BJ (cell line): ENCODE measurements at regions not wholly inside any gene's neighbourhood (a gene's known extent, or its start where the extent isn't known, plus 50 kb on each side); places are given as distances from the start of the nearest gene placed in this dataset.

Experiments used
- CTCF ChIA-PET: fragments of 350-600 bp; formaldehyde crosslinking; extraction: SDS; loops from one replicate; lab custom pipeline; 2021; ENCODE audit warnings: antibody characterized with exemption, inconsistent platforms; lab: Yijun Ruan, JAX
- POLR2A ChIA-PET: fragments of 300-600 bp; sonication (Branson Sonifier 250); formaldehyde crosslinking; extraction: SDS; loops from one replicate; lab custom pipeline; 2021; ENCODE audit warnings: antibody characterized with exemption; lab: Charles Lee
- DNase-seq: peaks from one replicate; pipeline ENCODE4 v3.0.0-alpha.2; 2011; ENCODE audit warnings: low read depth
- H3K27me3 ChIP-seq: 2 replicates; pipeline ENCODE4 v1.6.0; 2011; ENCODE audit warnings: low read length; ENCODE audit not compliant: control insufficient read depth, insufficient read depth
- H3K36me3 ChIP-seq: 2 replicates; pipeline ENCODE4 v1.5.1; 2011; ENCODE audit warnings: low read length; ENCODE audit not compliant: control insufficient read depth, insufficient read depth
- H3K4me3 ChIP-seq: 2 replicates; pipeline ENCODE4 v1.5.1; 2011; ENCODE audit warnings: low read depth, mild to moderate bottlenecking, control low read depth, low read length
- TF ChIP-seq, protein P1 (sequence below): IDR thresholded peaks from 2 replicates; pipeline ENCODE4 v1.5.1; 2011; ENCODE audit warnings: low read depth, mild to moderate bottlenecking, control low read depth, inconsistent platforms, low read length, moderate library complexity; ENCODE audit not compliant: insufficient read depth

DNA sequence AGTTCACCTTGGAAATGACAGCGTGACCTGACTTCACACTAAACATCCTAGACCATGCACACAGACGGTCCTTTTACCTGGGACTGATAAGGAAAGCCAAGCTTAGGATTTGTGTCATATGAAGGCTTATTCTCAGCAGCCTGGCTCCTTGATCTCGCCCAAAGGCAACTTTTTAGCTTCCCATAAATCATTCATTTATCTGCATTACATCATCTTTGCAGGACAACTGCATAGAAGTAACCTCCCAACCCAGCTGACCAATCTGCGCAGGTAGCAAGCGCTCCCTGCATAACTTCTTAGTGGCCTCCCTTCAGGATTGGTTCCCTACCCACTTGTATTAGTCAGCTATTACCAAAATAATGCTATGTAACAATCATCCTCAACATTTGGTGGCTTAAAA, 389.9 kb upstream of the PROK2 start:
- no peak for DNase-seq
- CTCF ChIA-PET: interaction anchor here (0.5 kb wide), 1 partner anchor 187 kb away, joined by 4 read pairs; no protein-coding TSS in a partner anchor

DNA sequence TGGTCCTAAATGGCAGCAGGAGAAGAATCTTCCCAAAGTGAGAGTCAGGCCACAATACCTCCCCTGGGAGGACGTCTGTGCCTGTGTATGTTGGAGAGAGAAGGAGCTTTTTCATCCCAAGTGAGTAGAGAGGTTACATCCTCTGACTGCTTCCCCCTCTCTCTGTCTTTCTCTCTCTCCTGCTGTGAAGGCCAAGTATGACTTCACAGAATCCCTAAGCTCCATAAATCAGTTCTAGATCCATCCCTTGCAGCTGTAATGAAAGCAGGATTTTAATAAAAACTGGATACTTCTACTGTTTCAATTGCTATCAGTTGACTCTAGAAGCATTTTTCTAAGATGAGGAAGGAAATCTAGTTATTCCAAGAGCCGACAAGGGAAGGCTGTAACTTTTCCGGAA, 389.1 kb upstream of the PROK2 start:
- ChIA-PET POLR2A (no interaction called here), CTCF (no interaction called here)
- no peak for DNase-seq
- no peaks in the 10 kb centered on the region for H3K36me3 ChIP-seq
- TF ChIP-seq, protein P1, sequence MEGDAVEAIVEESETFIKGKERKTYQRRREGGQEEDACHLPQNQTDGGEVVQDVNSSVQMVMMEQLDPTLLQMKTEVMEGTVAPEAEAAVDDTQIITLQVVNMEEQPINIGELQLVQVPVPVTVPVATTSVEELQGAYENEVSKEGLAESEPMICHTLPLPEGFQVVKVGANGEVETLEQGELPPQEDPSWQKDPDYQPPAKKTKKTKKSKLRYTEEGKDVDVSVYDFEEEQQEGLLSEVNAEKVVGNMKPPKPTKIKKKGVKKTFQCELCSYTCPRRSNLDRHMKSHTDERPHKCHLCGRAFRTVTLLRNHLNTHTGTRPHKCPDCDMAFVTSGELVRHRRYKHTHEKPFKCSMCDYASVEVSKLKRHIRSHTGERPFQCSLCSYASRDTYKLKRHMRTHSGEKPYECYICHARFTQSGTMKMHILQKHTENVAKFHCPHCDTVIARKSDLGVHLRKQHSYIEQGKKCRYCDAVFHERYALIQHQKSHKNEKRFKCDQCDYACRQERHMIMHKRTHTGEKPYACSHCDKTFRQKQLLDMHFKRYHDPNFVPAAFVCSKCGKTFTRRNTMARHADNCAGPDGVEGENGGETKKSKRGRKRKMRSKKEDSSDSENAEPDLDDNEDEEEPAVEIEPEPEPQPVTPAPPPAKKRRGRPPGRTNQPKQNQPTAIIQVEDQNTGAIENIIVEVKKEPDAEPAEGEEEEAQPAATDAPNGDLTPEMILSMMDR: no peak
- no peak overlapping the region for H3K4me3 ChIP-seq
- H3K27me3 ChIP-seq: peaks cover 1% of the 10 kb centered on the region; the same call in 1 of the 2 replicates

More for the DNA sequence above, 389.9 kb upstream of the PROK2 start:
- Histone ChIP-seq H3K4me3 (no peak overlapping the region), H3K27me3 (peaks cover 1% of the 10 kb centered on the region; the same call in 1 of the 2 replicates), H3K36me3 (no peaks in the 10 kb centered on the region)
- POLR2A ChIA-PET: no interaction called here
- TF ChIP-seq, protein P1: no peak

DNA sequence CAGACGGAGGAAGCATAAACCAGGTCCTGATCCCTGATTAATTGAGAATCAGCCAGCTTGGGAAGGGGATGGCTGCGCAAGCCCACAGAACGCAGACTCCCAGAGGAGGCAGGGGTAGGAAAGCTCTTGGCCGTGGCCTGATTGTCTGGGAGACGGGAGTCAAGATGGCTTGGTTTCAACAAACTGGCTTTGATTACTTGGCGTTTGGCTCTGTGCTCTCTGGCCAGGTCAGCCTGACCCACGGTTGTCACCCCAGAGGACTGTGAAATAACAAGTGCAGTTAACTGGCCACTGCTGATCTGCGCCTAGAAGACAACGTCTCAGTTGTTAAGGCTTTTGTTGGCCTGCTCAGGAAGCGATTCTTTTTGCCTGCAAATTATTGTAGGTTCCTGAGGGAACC, 387.0 kb upstream of the PROK2 start:
- DNase-seq: no peak
- Histone ChIP-seq H3K36me3 (no peaks in the 10 kb centered on the region), H3K4me3 (no peak overlapping the region), H3K27me3 (peaks cover 3% of the 10 kb centered on the region)
- ChIA-PET POLR2A (interaction anchor here (0.6 kb wide), 1 partner anchor 418 kb away, joined by 23 read pairs; the partner anchor contains the start of gene GPR27), CTCF (interaction anchor here (0.6 to 1.4 kb wide), 2 partner anchors 8 to 756 kb away, joined by 3 read pairs; no protein-coding TSS in a partner anchor)
- TF ChIP-seq, protein P1: no peak

DNA sequence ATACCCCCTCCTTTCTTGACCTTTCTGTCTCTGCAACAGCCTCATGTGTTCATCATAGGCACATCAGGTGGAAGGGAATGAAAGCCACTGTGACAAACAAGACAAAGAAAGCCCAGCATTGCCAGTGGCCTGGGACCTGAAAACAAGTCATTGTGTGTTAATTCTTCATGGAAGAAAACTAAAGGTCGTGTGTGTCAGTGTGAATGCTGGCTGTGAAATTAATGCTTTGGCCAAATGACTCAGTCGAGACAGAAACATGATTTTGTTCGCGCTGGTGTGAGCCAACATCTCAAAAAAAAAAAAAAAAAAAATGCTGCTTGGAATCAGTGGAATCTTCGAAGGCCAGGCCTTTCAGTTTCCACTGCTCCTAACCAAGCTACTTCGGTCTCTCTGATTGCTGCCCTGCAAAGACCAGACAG, 386.5 kb upstream of the PROK2 start:
- ChIA-PET CTCF (interaction anchor here (0.6 kb wide), 1 partner anchor 756 kb away, joined by 3 read pairs; no protein-coding TSS in a partner anchor), POLR2A (interaction anchor here (0.6 kb wide), 1 partner anchor 418 kb away, joined by 23 read pairs; the partner anchor contains the start of gene GPR27)
- Histone ChIP-seq H3K4me3 (no peak overlapping the region), H3K36me3 (no peaks in the 10 kb centered on the region), H3K27me3 (peaks cover 3% of the 10 kb centered on the region)
- DNase-seq: no peak
- TF ChIP-seq, protein P1: no peak

DNA sequence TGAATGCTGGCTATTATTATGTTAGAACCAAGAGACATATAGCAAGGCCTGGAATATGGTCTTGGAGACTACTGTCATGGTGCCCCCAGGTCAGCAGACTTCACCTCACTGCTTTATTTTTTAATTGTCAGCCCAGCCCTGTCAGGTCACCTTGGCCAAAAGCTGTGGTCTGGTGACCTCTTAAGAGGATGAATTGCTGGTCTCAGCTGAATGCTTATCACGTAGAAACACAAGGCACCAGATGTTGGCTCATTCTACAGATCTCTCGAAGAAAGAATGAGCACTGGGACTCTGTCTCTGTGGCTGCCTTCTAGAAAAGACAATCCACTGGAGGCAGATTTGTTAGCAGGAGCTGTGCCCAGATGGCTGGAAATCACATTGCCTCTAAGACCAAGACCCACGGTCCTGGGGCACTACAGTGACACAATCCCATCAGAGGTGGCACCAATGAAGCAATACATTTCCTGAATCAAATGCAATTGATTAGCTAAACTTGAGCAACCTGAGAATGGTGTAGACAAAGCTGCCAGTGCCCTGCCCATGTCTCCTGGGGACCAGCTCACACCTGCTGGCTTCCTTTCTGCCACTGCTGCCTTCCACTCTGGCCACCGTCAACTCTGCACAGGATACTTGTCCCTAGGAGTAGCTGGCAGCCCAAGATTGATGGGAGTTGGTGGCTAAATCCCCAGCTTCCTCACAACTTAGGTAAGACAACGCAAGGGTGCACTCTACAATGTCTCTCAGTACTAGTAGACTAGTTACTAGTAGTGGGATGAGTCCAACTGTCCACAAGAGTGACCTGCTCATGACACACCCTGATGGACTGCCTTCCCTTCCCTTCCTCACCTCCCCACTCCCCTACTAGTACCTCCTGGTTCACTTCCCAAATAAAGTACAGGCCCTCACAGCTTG, 384.9 kb upstream of the PROK2 start:
- H3K4me3 ChIP-seq: no peak overlapping the region
- H3K36me3 ChIP-seq: no peaks in the 10 kb centered on the region
- DNase-seq: no peak
- TF ChIP-seq, protein P1: no peak
- POLR2A ChIA-PET: no interaction called here
- H3K27me3 ChIP-seq: peaks cover 3% of the 10 kb centered on the region
- CTCF ChIA-PET: no interaction called here
